Neural progenitor cell (in vitro differentiated cells): ENCODE measurements at regions not wholly inside any gene's neighbourhood (a gene's known extent, or its start where the extent isn't known, plus 50 kb on each side); places are given as distances from the start of the nearest gene placed in this dataset.

ENCODE experiments used
- CTCF ChIP-seq: fragments of 200-600 bp; sonication (generic); IDR thresholded peaks from 2 replicates; pipeline ENCODE4 v1.5.1; 2017; ENCODE audit warnings: antibody characterized with exemption, mild to moderate bottlenecking
- EZH2phosphoT487 ChIP-seq: fragments of 200-600 bp; sonication (generic); IDR thresholded peaks from 2 replicates; pipeline ENCODE4 v1.6.1; 2017; ENCODE audit warnings: antibody characterized with exemption

- TF ChIP-seq CTCF (no peak), EZH2phosphoT487 (no peak)
Observed at GRCh38 chr13:47790755-47791154, 210.3 kb downstream of the SUCLA2 start.
